GM12878 (cell line): ENCODE measurements at regions not wholly inside any gene's neighbourhood (a gene's known extent, or its start where the extent isn't known, plus 50 kb on each side); places are given as distances from the start of the nearest gene placed in this dataset.

Experiments
- ATAC-seq: fragments of 200-7000 bp; cut with Tn5 transposase; 3 replicates; pipeline ENCODE4 v1.9.1; 2020; ENCODE audit warnings: mild to moderate bottlenecking, moderate library complexity
- BruUV-seq: library from RNA; stranded (reverse); fragments of 400-500 nt; replicated peaks from 2 replicates; lab custom pipeline; 2021; lab: Mats Ljungman, UMichigan
- CTCF ChIA-PET: fragments of 300-600 bp; sonication (Branson Sonifier 250); formaldehyde crosslinking; extraction: SDS; loops from one replicate; lab custom pipeline; 2021; ENCODE audit warnings: inconsistent platforms; lab: Yijun Ruan, JAX
- POLR2A ChIA-PET: fragments of 350-600 bp; formaldehyde crosslinking; extraction: SDS; loops from one replicate; lab custom pipeline; 2021; ENCODE audit warnings: inconsistent platforms; lab: Charles Lee
- RAD21 ChIA-PET: fragments of 300-600 bp; sonication (Branson Sonifier 250); formaldehyde crosslinking; loops from one replicate; lab custom pipeline; 2023; ENCODE audit warnings: antibody characterized with exemption; ENCODE audit not compliant: unreplicated experiment; lab: Charles Lee
- SMC1A ChIA-PET: fragments of 300-600 bp; sonication (Branson Sonifier 250); formaldehyde crosslinking; loops from one replicate; lab custom pipeline; 2023; ENCODE audit not compliant: unreplicated experiment, uncharacterized antibody; lab: Charles Lee
- DNase-seq: peaks from one replicate; pipeline ENCODE4 v3.0.0-alpha.2; 2011; ENCODE audit warnings: low read depth, low spot score
- FAIRE-seq: peaks from 3 replicates; lab custom pipeline; 2011; peaks lifted over from hg19 to GRCh38; lab: Jason Lieb, UNC
- H2AFZ ChIP-seq: 2 replicates; pipeline ENCODE4 v1.6.0; 2011; ENCODE audit warnings: low read depth, low read length, control low read depth; ENCODE audit not compliant: control insufficient read depth
- H3K27ac ChIP-seq: 2 replicates; pipeline ENCODE4 v1.5.1; 2011; ENCODE audit warnings: control low read depth; ENCODE audit not compliant: control insufficient read depth, insufficient read depth
- H3K27me3 ChIP-seq, 2 experiments: replicated peaks in 1 of 2; 2 replicates each; pipeline versions ENCODE4 v1.6.0 to v1.6.1; 2011; ENCODE audit warnings: low read length in 1 of 2; ENCODE audit not compliant: control insufficient read depth in 2 of 2, insufficient read depth in 2 of 2
- H3K36me3 ChIP-seq, 2 experiments: 2 replicates each; pipeline ENCODE4 v1.5.1; 2011; ENCODE audit warnings: low read length in 1 of 2; ENCODE audit not compliant: control insufficient read depth in 2 of 2, insufficient read depth in 2 of 2
- H3K4me1 ChIP-seq: 2 replicates; pipeline ENCODE4 v1.6.1; 2011; ENCODE audit warnings: mild to moderate bottlenecking, low read length, moderate library complexity, mixed read lengths; ENCODE audit not compliant: control insufficient read depth, insufficient read depth
- H3K4me2 ChIP-seq: 2 replicates; pipeline ENCODE4 v1.6.0; 2011; ENCODE audit warnings: control low read depth; ENCODE audit not compliant: control insufficient read depth, insufficient read depth
- H3K4me3 ChIP-seq: fragments of 200-600 bp; sonication (generic); 2 replicates; pipeline ENCODE4 v1.5.1; 2016
- H3K79me2 ChIP-seq: 2 replicates; pipeline ENCODE4 v1.6.0; 2011; ENCODE audit warnings: low read length; ENCODE audit not compliant: control insufficient read depth, insufficient read depth
- H3K9ac ChIP-seq: 2 replicates; pipeline ENCODE4 v1.8.0; 2011; ENCODE audit warnings: low read length, control low read depth, mixed read lengths; ENCODE audit not compliant: control insufficient read depth, insufficient read depth
- H3K9me3 ChIP-seq: replicated peaks from 3 replicates; pipeline ENCODE4 v1.5.1; 2011; ENCODE audit warnings: mild to moderate bottlenecking, low read length; ENCODE audit not compliant: control insufficient read depth, insufficient read depth
- H4K20me1 ChIP-seq: 2 replicates; pipeline ENCODE4 v1.6.0; 2011; ENCODE audit not compliant: control insufficient read depth, insufficient read depth
- ATF3 ChIP-seq: IDR thresholded peaks from 2 replicates; pipeline ENCODE4 v1.6.1; 2011; ENCODE audit warnings: low read depth, mild to moderate bottlenecking, low read length, moderate library complexity, borderline replicate concordance; ENCODE audit errors: extremely low read depth
- BCLAF1 ChIP-seq: fragments of 450-650 bp; IDR thresholded peaks from 2 replicates; pipeline ENCODE4 v1.6.1; 2017; ENCODE audit warnings: antibody characterized with exemption, mild to moderate bottlenecking, moderate library complexity
- CEBPZ ChIP-seq: fragments of 150-350 bp; IDR thresholded peaks from 2 replicates; pipeline ENCODE4 v1.6.1; 2016; ENCODE audit warnings: low read depth, low read length
- E2F4 ChIP-seq: IDR thresholded peaks from 2 replicates; pipeline ENCODE4 v1.6.1; 2012; ENCODE audit warnings: low read depth, low read length, improper control_type of control experiment
- IRF5 ChIP-seq: fragments of 450-650 bp; IDR thresholded peaks from 2 replicates; pipeline ENCODE4 v1.6.1; 2017; ENCODE audit warnings: borderline replicate concordance
- MYB ChIP-seq: fragments of 150-350 bp; IDR thresholded peaks from 2 replicates; pipeline ENCODE4 v1.6.1; 2014; ENCODE audit warnings: mild to moderate bottlenecking, low read depth, low read length, borderline replicate concordance
- TAF1 ChIP-seq: IDR thresholded peaks from 2 replicates; pipeline ENCODE4 v1.6.1; 2011; ENCODE audit warnings: mild to moderate bottlenecking, low read depth, low read length, borderline replicate concordance
- WRNIP1 ChIP-seq: IDR thresholded peaks from 2 replicates; pipeline ENCODE4 v1.6.1; 2011; ENCODE audit warnings: low read depth, low read length, improper control_type of control experiment, borderline replicate concordance
- WGBS: methylation state at CpG from one replicate; pipeline ENCODE4 v1.1.6; 2016; ENCODE audit warnings: low lambda C conversion rate; ENCODE audit not compliant: insufficient replicate concordance, insufficient coverage; ENCODE audit errors: missing lambda C conversion rate; 5-methylcytosine and 5-hydroxymethylcytosine counted together
- in situ Hi-C: fragments of 300-500 bp; cut with MboI; formaldehyde crosslinking; loops from 9 replicates; pipeline ENCODE4 v1.14.3; 2018; ENCODE audit warnings: mixed read lengths
- intact Hi-C: fragments of 100-400 bp; cut with micrococcal nuclease; formaldehyde crosslinking; loops from one replicate; pipeline ENCODE4 v1.14.2; 2022; ENCODE audit not compliant: unreplicated experiment

- in situ Hi-C loops (loop anchor here (25.0 kb wide), 1 partner anchor 388 kb away; no protein-coding TSS in a partner anchor), intact Hi-C loops (no loop called here)
- H3K27ac ChIP-seq = no peak overlapping the region
- no peak overlapping the region for H2AFZ ChIP-seq
- ChIA-PET SMC1A (no interaction called here), RAD21 (no interaction called here), CTCF (no interaction called here), POLR2A (no interaction called here)
- no TSS peak for BruUV-seq
- H3K79me2 ChIP-seq = no peaks in the 10 kb centered on the region
- no peaks in the 10 kb centered on the region for H3K4me1 ChIP-seq
- H3K9me3 ChIP-seq = no peaks in the 10 kb centered on the region
- FAIRE-seq (no peak), DNase-seq (no peak), ATAC-seq (no peak)
- H3K27me3 ChIP-seq = no peaks in the 10 kb centered on the region
- H3K36me3 ChIP-seq = no peaks in the 10 kb centered on the region
- H4K20me1 ChIP-seq = no peaks in the 10 kb centered on the region
- no peak for TF ChIP-seq CEBPZ
- no peak for TF ChIP-seq ATF3
- no peak for TF ChIP-seq BCLAF1
- TF ChIP-seq WRNIP1 = no peak
- no peak for TF ChIP-seq MYB
- TF ChIP-seq TAF1 = no peak
- TF ChIP-seq E2F4 = no peak
- TF ChIP-seq IRF5 = no peak
- TF ChIP-seq, all 136 proteins: peak for 0
- no peak overlapping the region for H3K9ac ChIP-seq
- no peak overlapping the region for H3K4me2 ChIP-seq
- H3K4me3 ChIP-seq = no peak overlapping the region
- 41% methylated on average over 9 of the region's 9 CpGs for WGBS
These were observed 362.1 kb downstream of the PLOD2 start for GRCh38 chr3:145798696-145799537.
